K562 (cell line): ENCODE measurements at regions not wholly inside any gene's neighbourhood (a gene's known extent, or its start where the extent isn't known, plus 50 kb on each side); places are given as distances from the start of the nearest gene placed in this dataset.

Source experiments
- ATAC-seq: fragments of 200-7000 bp; cut with Tn5 transposase; 3 replicates; pipeline ENCODE4 v1.9.1; 2020; ENCODE audit warnings: moderate library complexity
- BruUV-seq: library from RNA; stranded (reverse); fragments of 400-500 nt; replicated peaks from 2 replicates; lab custom pipeline; 2021; lab: Mats Ljungman, UMichigan
- CTCF ChIA-PET: fragments of 300-600 bp; formaldehyde crosslinking; extraction: SDS; loops from one replicate; lab custom pipeline; 2021; ENCODE audit warnings: low intra/inter-chr PET ratio; lab: Yijun Ruan, JAX
- POLR2A ChIA-PET: fragments of 300-600, 350-650 bp; sonication (Branson Sonifier 250); formaldehyde crosslinking; extraction: SDS; loops from one replicate; lab custom pipeline; 2021; ENCODE audit warnings: antibody characterized with exemption, inconsistent platforms; lab: Yijun Ruan, JAX
- DNase-seq, 4 experiments: peaks; one replicate each; pipeline versions ENCODE4 v3.0.0 to v3.0.0-alpha.2; 2011 to 2018; ENCODE audit warnings: low spot score in 3 of 4, mixed read lengths in 3 of 4; ENCODE audit errors: extremely low read depth in 1 of 4
- FAIRE-seq: peaks from 2 replicates; lab custom pipeline; 2011; peaks lifted over from hg19 to GRCh38; lab: Jason Lieb, UNC
- H2AFZ ChIP-seq: 2 replicates; pipeline ENCODE4 v1.6.0; 2011; ENCODE audit warnings: low read depth, low read length, control low read depth, inconsistent platforms
- H3K27ac ChIP-seq: fragments of 200-600 bp; 3 replicates; pipeline ENCODE4 v1.8.0; 2011; ENCODE audit warnings: low read depth, mild to moderate bottlenecking, control low read depth, inconsistent platforms, low read length, moderate library complexity, mixed read lengths; ENCODE audit errors: extremely low read depth
- H3K27me3 ChIP-seq, 2 experiments: fragments of 300-600 bp in 1 of 2; 2 replicates in 1 of 2; 3 replicates in 1 of 2; pipeline versions ENCODE4 v1.6.0 to v1.8.0; 2011; ENCODE audit warnings: inconsistent platforms in 2 of 2, low read length in 2 of 2, mild to moderate bottlenecking in 1 of 2, mixed read lengths in 1 of 2, moderate library complexity in 1 of 2; ENCODE audit not compliant: control insufficient read depth in 2 of 2, insufficient read depth in 2 of 2
- H3K36me3 ChIP-seq: fragments of 300-600 bp; 3 replicates; pipeline ENCODE4 v1.8.0; 2011; ENCODE audit warnings: mild to moderate bottlenecking, low read length, inconsistent platforms; ENCODE audit not compliant: control insufficient read depth, insufficient read depth
- H3K4me1 ChIP-seq, 2 experiments: fragments of 200-600 bp in 1 of 2; replicated peaks in 1 of 2; 2 replicates in 1 of 2; 3 replicates in 1 of 2; pipeline versions ENCODE4 v1.5.1 to v1.8.0; 2011; ENCODE audit warnings: inconsistent platforms in 2 of 2, low read length in 2 of 2, mild to moderate bottlenecking in 1 of 2, mixed read lengths in 1 of 2, moderate library complexity in 1 of 2; ENCODE audit not compliant: control insufficient read depth in 2 of 2, insufficient read depth in 2 of 2
- H3K4me2 ChIP-seq: 2 replicates; pipeline ENCODE4 v1.6.1; 2011; ENCODE audit warnings: low read length, control low read depth, inconsistent platforms, mixed read lengths; ENCODE audit not compliant: insufficient read depth
- H3K4me3 ChIP-seq: fragments of 200-600 bp; sonication (generic), shearing (Covaris generic); 2 replicates; pipeline ENCODE4 v1.5.1; 2016; ENCODE audit warnings: control low read depth, inconsistent platforms
- H3K79me2 ChIP-seq: fragments of 200-600 bp; 3 replicates; pipeline ENCODE4 v1.8.0; 2011; ENCODE audit warnings: low read length, inconsistent platforms; ENCODE audit not compliant: control insufficient read depth, insufficient read depth
- H3K9ac ChIP-seq, 2 experiments: 2 replicates each; pipeline versions ENCODE4 v1.6.0 to v1.6.1; 2011; ENCODE audit warnings: low read depth in 2 of 2, low read length in 2 of 2, control low read depth in 1 of 2, inconsistent platforms in 1 of 2, mild to moderate bottlenecking in 1 of 2, mixed read lengths in 1 of 2; ENCODE audit not compliant: insufficient read depth in 1 of 2
- H3K9me1 ChIP-seq: one replicate; pipeline ENCODE4 v1.6.0; 2011; ENCODE audit warnings: inconsistent platforms, mild to moderate bottlenecking, low read length, moderate library complexity; ENCODE audit not compliant: control insufficient read depth, insufficient read depth
- H3K9me3 ChIP-seq: replicated peaks from 2 replicates; pipeline ENCODE4 v1.5.1; 2011; ENCODE audit warnings: low read depth, low read length, inconsistent platforms; ENCODE audit not compliant: control insufficient read depth, insufficient read depth
- H4K20me1 ChIP-seq: replicated peaks from 2 replicates; pipeline ENCODE4 v1.6.1; 2011; ENCODE audit warnings: low read length, inconsistent platforms, mixed read lengths; ENCODE audit not compliant: control insufficient read depth, insufficient read depth
- ELK1 ChIP-seq: sonication (generic); formaldehyde crosslinking; IDR thresholded peaks from 2 replicates; pipeline ENCODE4 v1.8.1; 2022; ENCODE audit warnings: missing genetic modification reagents
- ETV1 ChIP-seq: fragments of 450-650 bp; conservative IDR thresholded peaks from 2 replicates; pipeline ENCODE4 v1.6.1; 2016; ENCODE audit warnings: missing genetic modification characterization, control low read depth, low read depth, missing compliant biosample characterization
- L3MBTL2 ChIP-seq: fragments of 450-650 bp; IDR thresholded peaks from 2 replicates; pipeline ENCODE4 v1.6.1; 2016; ENCODE audit warnings: mild to moderate bottlenecking, moderate library complexity
- PCBP2 ChIP-seq: fragments of 200-400 bp; formaldehyde crosslinking; IDR thresholded peaks from 2 replicates; pipeline ENCODE4 v1.6.1; 2018; ENCODE audit warnings: low read length, low read depth, mild to moderate bottlenecking, moderate library complexity; ENCODE audit not compliant: poor library complexity, severe bottlenecking
- TSHZ1 ChIP-seq: fragments of 250-450 bp; sonication (Bioruptor Pico); IDR thresholded peaks from 2 replicates; pipeline ENCODE4 v1.4.0; 2020; ENCODE audit warnings: mild to moderate bottlenecking, moderate library complexity
- WGBS: fragments of 100-300 bp; shearing (Covaris generic); methylation state at CpG from one replicate; pipeline ENCODE4 v1.1.6; 2016; ENCODE audit warnings: low coverage, mixed read lengths; ENCODE audit not compliant: insufficient coverage; ENCODE audit errors: missing lambda C conversion rate; 5-methylcytosine and 5-hydroxymethylcytosine counted together
- in situ Hi-C: fragments of 300-500 bp; cut with MboI; formaldehyde crosslinking; loops from 4 replicates; pipeline ENCODE4 v1.15.0; 2018; ENCODE audit warnings: inconsistent platforms, mixed read lengths
- intact Hi-C: fragments of 100-400 bp; cut with micrococcal nuclease; formaldehyde crosslinking; loops from 2 replicates; pipeline ENCODE4 v1.14.2; 2022

- in situ Hi-C loops, result no loop called here
- CTCF ChIA-PET, result no interaction called here
Observed at GRCh38 chr7:96422388-96422787, 100.5 kb upstream of the SLC25A13 start.

More at GRCh38 chr7:96422388-96422787, 100.5 kb upstream of the SLC25A13 start:
- FAIRE-seq, result no peak
- H3K9ac ChIP-seq, result no peak overlapping the region
- no peaks in the 10 kb centered on the region for H3K27me3 ChIP-seq
- ATAC-seq, result no peak
- no peak overlapping the region for H3K4me3 ChIP-seq
- H2AFZ ChIP-seq, result no peak overlapping the region
- H3K4me1 ChIP-seq, result no peaks in the 10 kb centered on the region
- H3K79me2 ChIP-seq, result no peaks in the 10 kb centered on the region
- no peaks in the 10 kb centered on the region for H3K9me1 ChIP-seq
- 0% methylated on average over 2 of the region's 2 CpGs for WGBS
- no peaks in the 10 kb centered on the region for H3K36me3 ChIP-seq
- TF ChIP-seq PCBP2, result no peak
- no peak for TF ChIP-seq L3MBTL2
- TF ChIP-seq ETV1 (tag), result no peak
- TF ChIP-seq ELK1, result no peak
- TF ChIP-seq TSHZ1 (CRISPR knock-in tag), result no peak
- H4K20me1 ChIP-seq, result no peaks in the 10 kb centered on the region
- POLR2A ChIA-PET, result no interaction called here
- no peaks in the 10 kb centered on the region for H3K9me3 ChIP-seq
- intact Hi-C loops, result no loop called here
- no peak for DNase-seq
- no peak overlapping the region for H3K27ac ChIP-seq
- BruUV-seq, result no TSS peak
- H3K4me2 ChIP-seq, result no peak overlapping the region
